HG03565 (cell line): ENCODE measurements at regions not wholly inside any gene's neighbourhood (a gene's known extent, or its start where the extent isn't known, plus 50 kb on each side); places are given as distances from the start of the nearest gene placed in this dataset.

Experiments
- ATAC-seq: cut with Tn5 transposase; IDR thresholded peaks from one replicate; pipeline ENCODE4 v1.9.1; 2021; ENCODE audit warnings: mild to moderate bottlenecking, moderate library complexity; ENCODE audit not compliant: unreplicated experiment

DNA sequence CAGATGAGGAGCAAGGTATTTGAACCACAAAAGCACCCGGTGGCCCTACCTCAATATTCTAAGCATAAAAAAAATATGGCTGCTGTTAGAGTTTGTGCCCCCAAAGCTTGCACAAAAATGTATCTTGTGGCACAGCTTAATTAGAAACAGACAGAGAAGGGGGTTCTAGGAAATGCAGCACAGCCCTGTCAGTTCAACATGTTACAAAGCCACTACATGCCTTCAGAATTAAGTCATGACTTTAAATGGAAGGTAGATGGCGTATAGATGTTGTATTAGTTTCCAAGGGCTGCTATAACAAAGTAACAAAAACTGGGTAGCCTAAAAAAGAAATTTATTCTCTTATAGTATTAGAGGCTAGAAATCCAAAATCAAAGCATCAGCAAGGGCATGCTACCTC, 703.8 kb downstream of the DIAPH3 start:
- ATAC-seq, result no peak

DNA sequence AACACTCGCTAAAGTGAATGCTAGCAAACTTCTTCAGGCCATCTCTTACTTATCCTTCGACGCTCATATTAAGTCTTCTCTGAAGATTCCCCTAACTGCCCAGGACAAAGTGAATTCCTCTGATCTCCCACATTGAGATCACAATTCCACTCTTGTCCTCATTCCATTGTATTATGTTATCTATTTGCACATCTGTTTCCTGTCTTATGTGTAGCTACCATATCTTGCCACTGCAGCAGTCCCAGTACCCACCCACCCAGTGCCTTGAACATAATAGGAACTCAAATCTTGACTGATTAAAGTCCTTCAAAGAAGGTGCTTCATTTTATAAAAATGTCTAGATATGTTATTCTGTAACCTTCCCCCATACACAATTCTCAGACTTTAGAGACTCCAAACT, 702.3 kb downstream of the DIAPH3 start:
- ATAC-seq, result no peak

DNA sequence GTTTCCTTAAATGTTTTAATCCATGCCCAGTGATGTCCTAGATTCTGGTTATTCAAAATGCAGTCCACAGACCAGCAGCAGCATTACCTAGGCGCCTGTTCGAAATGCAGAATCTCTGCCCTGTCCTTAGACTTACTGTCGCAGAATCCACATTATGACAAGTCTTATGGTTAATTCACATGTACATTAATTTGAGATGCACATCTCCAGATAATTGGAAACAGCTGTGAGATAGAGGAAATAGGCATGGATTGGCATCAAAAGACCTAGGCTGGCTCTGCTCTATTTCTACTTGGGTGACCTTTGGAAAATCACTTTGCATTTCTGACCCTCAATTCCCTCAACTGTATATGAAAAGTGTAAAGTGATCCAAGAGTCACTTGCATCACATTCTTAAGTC, 700.7 kb downstream of the DIAPH3 start:
- ATAC-seq, result no peak

DNA sequence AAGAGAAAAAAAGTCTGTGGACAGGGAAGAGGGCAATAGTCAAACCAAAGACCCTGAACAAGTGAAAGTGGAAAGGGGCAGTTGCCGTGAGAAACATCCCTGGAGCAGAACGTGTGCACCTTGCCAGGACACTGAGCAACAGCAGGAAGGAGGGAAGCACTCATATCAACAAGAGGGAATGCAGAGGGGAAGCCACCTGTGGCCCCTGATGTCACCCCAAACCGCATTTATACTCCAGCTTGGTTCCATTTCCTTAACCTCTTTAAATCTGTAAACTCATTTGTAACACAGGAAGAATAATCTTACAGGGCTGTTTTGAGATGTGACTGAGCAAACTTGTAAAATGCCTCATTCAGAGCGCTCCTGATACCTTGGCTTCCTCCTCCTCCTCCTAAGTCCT, 698.8 kb downstream of the DIAPH3 start:
- ATAC-seq, result no peak

DNA sequence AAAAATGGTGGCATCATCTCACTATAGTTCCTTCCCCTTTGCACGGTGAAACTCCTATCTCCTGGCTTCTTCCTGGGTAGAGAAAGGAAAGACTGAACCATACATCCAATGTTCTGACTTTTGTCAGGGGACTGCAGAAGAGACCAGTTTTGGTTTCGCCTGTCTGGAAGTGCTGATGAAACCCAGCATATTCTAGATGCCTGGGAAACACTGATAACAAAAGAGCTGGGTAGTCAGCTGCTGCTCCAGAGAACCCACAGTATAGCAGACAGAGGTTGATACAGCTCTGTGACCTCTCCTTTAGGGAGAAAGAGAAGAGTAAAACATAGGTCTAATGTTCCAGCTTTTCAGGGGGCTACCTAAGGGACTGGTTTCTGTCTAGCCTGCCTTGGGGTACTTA, 695.3 kb downstream of the DIAPH3 start:
- ATAC-seq, result no peak

DNA sequence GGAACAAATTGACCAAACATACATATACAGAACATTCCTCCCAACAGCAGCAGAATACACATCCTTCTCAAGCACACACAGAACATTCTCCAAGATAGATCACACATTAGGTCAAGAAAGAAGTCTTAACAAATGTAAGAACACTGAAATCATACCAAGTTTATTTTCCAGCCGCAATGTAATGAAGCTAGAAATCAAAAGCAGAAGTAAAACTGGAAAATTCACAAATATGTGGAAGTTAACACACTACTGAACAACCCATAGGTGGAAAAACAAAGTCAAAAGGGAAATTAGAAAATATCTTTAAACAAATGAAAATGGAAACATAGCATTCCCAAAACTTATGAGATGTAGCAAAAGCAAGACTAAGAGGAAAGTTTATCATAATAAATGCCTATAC, 692.6 kb downstream of the DIAPH3 start:
- ATAC-seq, result no peak

DNA sequence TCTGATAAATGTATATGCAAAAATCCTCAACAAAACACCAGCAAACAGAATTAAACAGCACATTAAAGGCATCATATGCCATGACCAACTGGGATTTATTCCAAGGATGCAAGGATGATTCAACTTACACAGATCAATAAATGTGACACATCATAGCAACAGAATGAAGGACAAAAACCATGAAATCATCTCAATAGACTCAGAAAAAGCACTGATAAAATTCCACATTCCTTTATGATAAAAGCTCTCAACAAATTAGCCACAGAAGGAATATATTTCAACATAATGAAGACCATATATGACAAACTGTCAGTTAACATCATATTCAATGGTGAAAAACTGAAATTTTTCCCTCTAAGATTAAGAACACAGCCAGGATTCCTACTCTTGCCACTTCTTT, 691.6 kb downstream of the DIAPH3 start:
- ATAC-seq, result no peak

DNA sequence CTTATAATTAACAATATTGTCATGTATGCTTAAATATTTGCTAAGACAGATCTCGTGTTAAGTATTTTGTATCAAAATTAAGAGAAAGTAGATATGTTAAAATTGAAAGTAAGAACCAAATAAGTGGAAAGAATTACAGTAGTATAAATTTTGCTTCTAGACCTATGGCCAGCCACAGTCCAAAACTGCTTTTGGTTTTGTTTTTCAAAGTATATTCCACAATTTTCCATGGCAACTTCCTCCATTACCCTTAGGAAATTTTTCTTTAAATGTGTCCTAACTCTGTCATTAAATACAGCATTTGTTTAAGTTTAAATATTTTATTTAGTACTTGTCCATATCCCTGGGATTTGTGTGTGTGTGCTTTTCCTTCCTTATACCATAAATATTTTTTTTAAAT, 689.0 kb downstream of the DIAPH3 start:
- no peak for ATAC-seq

DNA sequence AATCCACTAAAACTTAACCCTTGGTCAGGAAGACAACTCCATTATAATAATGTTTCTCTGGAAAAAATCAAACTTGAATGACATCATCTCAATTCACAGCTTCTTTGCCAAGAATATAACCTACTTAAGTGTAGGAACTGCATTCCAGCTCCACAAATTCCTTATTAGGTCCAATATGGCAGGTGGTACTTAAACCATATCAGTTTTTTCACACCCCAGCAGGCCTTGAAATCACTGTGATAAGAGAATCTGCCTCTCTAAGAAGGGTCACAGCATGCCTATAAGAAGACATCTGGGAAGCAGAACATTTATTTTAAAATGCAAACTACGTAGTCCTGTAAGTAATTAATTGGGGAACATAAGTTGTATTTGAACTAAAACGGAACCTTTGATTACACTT, 687.8 kb downstream of the DIAPH3 start:
- ATAC-seq, result no peak

DNA sequence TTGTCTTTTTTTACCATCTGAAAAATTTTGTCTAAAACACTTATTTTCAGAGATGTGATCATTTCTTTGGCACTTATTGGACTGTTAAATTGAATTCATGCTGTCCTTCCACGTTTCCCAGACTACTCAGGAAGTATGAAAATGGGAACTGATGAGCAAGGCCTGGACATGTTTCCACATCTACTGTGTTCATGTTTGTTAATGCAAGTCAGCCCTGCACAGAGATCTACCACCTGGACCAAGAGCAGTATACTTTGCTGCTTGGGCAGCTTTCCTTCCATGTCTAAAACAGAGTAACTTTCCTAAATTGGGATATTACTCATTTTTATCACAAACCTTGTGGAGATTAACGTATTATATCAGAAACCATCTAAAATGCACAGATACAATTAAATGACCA, 687.4 kb downstream of the DIAPH3 start:
- no peak for ATAC-seq

DNA sequence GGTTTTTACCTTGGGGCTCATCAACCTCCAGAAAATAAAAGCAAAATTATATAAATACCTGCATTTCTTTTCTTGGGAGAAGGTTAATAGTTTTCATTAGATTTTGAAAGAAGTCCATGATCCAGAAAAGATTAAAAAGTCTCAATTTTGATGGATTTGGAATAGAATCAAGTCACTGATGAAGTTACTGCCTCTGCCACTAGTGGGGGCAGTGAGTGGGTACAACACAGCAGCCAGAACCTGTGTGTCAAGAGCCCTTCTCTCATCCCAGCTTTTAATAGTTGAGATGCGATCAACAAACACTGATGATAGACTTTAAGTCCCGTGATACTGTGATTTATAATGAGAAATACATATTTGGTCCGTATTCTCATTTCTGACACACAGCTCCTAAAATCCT, 686.7 kb downstream of the DIAPH3 start:
- ATAC-seq, result no peak

- no peak for ATAC-seq
These were observed 684.8 kb downstream of the DIAPH3 start for GRCh38 chr13:59478908-59479307.

DNA sequence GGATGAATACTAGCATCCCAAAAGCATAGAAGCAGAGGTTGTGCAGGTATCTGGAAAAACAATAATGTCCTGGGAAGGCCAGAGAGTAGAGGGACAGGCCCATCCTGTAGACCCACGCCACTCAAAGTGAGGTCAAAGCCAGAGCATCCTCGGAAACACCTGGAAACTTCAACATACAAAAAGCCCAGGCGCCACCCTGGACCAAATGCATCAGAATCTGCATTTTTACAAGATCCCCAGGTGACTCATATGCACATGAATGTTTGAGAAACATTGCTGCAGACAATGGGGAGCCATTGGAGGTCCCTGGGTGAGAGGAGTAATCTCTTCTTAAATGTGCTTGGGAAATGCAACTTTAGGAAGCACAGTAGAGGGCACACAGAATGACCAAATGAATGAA, 684.1 kb downstream of the DIAPH3 start:
- no peak for ATAC-seq

GRCh38 chr13:59480396-59481259, 683.1 kb downstream of the DIAPH3 start:
- no peak for ATAC-seq

DNA sequence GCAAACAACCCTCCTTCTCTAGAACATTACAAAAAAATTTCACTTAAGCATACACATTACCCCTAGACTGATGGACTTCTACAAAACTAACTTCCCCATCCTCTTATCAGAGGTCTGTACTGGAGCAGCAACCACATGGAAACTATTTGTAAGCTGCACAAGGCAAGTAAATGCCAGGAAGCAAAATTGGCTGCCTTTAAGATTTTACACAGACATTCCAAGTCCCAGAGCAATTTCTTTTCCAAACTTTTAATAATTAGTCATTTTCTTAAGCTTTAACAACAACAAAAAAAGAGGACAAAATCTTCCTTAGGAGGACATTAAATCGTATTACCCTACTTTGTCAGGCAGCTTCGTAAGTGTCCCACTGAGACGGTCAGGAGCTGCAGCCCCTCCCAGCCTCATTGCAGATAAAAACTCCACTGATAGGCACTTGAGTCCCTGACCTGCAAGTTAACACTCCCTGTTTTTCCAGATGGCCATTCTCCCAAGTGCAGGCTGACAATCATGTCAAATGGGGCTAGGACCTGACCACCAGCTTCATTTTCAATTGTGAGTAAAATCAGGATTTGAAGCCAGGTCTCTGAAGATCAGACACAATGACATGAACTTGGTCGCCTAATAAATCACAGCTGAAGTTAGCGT, 680.1 kb downstream of the DIAPH3 start:
- ATAC-seq, result no peak

GRCh38 chr13:59487883-59488282, 675.8 kb downstream of the DIAPH3 start:
- no peak for ATAC-seq

DNA sequence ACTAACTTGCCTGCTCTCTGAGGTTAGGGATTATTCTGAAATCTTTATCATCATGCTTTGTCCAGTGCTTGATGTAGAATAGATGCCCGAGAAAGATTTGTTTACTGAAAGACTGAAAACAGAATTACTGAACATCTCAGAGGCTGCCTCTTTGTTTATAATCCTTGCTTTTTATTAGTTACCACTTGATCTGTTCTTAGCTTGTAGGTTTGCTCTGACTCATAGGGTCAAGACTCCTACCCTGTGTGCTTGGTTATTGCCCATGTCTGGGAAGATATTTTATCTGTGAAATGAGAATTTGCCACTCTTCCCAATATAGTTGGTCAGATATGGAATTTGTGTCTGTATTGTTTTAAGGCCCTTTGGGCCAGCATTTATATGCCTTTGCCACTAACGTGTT, 675.3 kb downstream of the DIAPH3 start:
- ATAC-seq, result no peak

GRCh38 chr13:59490651-59491050, 673.1 kb downstream of the DIAPH3 start:
- no peak for ATAC-seq

- ATAC-seq, result no peak
These were observed 671.6 kb downstream of the DIAPH3 start for GRCh38 chr13:59492030-59492636.

DNA sequence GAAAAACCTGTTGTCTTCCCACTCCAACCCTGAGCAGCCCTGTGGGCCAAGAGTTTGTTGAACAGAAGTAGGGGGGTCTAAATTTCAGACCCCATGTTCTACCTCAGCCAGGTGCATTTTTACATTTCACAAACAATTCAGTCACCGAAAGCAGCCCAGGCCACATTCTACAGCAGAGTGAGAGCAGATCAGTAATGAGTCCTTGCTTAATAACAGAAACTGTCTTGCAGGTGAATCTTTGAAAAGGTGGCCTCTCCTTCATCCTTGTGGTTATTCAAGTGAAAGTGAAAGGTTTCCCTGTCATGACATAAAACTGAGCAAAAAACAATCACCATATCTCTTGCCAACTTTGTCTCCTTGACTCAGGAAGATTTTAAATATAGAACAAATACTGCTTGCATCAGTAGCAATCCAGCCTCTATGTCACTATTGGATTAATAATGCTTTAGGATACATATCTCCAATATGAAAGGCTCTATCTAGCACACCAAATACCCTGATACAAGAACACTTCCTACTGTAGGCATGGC, 670.2 kb downstream of the DIAPH3 start:
- no peak for ATAC-seq

DNA sequence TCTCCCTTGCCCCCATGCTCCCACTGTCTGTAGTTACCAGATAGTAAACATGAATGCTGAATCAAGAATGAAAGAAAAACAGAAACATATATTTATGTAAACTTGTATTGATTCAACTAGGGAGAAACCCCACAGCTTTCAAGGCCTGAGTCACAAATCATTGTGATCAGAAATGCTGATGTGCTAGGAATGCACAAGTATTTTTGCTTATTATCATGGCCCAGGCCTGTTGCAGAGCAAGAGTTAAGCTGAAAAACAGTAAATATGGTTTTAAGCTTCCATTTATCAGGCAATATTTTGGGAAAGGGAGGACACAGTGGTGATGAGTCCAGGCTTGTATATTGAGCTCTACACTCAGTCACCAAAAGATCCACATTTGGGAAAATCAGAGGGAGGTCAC, 669.6 kb downstream of the DIAPH3 start:
- ATAC-seq, result no peak

DNA sequence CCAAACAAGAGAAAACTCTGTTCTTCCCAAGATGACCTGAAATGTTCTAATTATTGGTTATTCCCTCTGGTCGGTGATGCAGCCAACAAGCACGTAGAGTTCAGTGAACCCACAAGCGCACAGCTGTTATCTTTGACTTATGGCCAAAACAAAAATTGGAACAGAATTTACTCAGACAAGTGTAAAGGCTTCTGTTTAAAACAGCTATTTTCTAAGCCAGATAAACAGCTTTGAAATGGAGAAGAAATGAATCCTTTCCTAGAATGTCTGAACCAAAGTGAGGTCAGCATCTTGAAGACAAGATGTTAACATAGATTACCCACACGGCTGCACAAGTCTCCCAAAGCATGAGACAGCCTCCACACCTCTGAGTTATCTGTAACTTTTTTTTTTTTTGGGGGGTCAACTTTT, 669.2 kb downstream of the DIAPH3 start:
- no peak for ATAC-seq
